ENCODE measurements at regions not wholly inside any gene's neighbourhood (a gene's known extent, or its start where the extent isn't known, plus 50 kb on each side); places are given as distances from the start of the nearest gene placed in this dataset.
A peak's percentile ranks its signal among the peaks of the same experiment; 100 is the strongest.

DNA sequence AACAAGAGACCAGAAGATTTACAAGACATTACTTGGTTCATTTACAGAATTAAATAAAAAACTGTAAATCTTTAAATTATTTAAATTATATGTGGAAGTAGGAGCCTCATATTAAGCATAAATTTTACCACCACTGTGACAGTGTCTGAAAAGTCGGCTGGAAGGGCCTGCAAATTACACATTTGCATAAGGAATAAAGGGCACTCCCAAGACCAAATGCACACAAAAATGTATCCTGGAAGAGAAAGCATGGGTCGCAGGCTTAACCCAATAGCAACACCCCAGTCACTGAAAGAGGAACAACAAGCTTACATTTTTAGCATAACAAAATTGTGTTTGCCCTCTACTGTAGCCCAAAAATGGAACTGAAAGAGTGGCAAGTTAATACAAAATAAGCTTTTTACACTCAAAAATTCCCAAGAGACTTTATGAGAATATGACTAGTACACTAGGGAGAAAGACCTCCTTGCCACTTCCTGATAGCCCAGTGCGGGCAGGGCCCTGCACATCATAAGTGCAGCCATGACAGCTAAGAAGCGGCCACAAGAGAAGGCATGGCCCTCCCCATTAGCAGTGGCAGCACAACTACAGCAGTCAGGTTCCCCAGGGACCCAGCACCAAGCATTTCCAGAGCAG is 482.0 kb downstream of the DTWD2 start (continued):
- TF ChIP-seq, protein P1, sequence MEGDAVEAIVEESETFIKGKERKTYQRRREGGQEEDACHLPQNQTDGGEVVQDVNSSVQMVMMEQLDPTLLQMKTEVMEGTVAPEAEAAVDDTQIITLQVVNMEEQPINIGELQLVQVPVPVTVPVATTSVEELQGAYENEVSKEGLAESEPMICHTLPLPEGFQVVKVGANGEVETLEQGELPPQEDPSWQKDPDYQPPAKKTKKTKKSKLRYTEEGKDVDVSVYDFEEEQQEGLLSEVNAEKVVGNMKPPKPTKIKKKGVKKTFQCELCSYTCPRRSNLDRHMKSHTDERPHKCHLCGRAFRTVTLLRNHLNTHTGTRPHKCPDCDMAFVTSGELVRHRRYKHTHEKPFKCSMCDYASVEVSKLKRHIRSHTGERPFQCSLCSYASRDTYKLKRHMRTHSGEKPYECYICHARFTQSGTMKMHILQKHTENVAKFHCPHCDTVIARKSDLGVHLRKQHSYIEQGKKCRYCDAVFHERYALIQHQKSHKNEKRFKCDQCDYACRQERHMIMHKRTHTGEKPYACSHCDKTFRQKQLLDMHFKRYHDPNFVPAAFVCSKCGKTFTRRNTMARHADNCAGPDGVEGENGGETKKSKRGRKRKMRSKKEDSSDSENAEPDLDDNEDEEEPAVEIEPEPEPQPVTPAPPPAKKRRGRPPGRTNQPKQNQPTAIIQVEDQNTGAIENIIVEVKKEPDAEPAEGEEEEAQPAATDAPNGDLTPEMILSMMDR (IDR thresholded peaks at IDR 0.05 in 2 of 3, conservative IDR thresholded peaks at IDR 0.05 in 1 of 3; ENCODE audit: control insufficient read depth in 2 of 3, extremely low read depth in 1 of 3, insufficient read depth in 1 of 3, low read depth in 3 of 3, low read length in 3 of 3), result no peak
- TF ChIP-seq FOS (IDR thresholded peaks at IDR 0.05; ENCODE audit: borderline replicate concordance, extremely low read depth, insufficient read length) (no peak), HCFC1 (IDR thresholded peaks at IDR 0.05; ENCODE audit: low read length) (no peak), STAT1 (conservative IDR thresholded peaks at IDR 0.05) (no peak), IKZF2 (IDR thresholded peaks at IDR 0.05) (peak; percentile 40; a peak in 2 of 4 replicates), RFX5 (IDR thresholded peaks at IDR 0.05; ENCODE audit: low read depth, low read length) (no peak), SREBF1 (IDR thresholded peaks at IDR 0.05; ENCODE audit: low read length) (no peak), MTA2 (IDR thresholded peaks at IDR 0.05; ENCODE audit: low read depth) (0 out of 2 replicates have a peak, but pooled peaks have one; percentile 39), ZNF24 (IDR thresholded peaks at IDR 0.05) (0 out of 2 replicates have a peak, but pooled peaks have one; percentile 20), ESRRA (IDR thresholded peaks at IDR 0.05; ENCODE audit: low read length) (no peak), SUZ12 (IDR thresholded peaks at IDR 0.05; ENCODE audit: unreplicated experiment) (no peak), NFXL1 (IDR thresholded peaks at IDR 0.05; ENCODE audit: borderline replicate concordance) (no peak), SMAD5 (IDR thresholded peaks at IDR 0.05; ENCODE audit: low read depth) (no peak), MEF2B (IDR thresholded peaks at IDR 0.05; ENCODE audit: partially characterized antibody, poor library complexity, severe bottlenecking) (peak; percentile 93), TBL1XR1 (IDR thresholded peaks at IDR 0.05; ENCODE audit: low read depth, low read length) (peak; percentile 44; the same call in 1 of the 2 replicates), ZNF384 (IDR thresholded peaks at IDR 0.05; ENCODE audit: borderline replicate concordance, low read depth, low read length) (no peak)
- TF ChIP-seq, protein P2, sequence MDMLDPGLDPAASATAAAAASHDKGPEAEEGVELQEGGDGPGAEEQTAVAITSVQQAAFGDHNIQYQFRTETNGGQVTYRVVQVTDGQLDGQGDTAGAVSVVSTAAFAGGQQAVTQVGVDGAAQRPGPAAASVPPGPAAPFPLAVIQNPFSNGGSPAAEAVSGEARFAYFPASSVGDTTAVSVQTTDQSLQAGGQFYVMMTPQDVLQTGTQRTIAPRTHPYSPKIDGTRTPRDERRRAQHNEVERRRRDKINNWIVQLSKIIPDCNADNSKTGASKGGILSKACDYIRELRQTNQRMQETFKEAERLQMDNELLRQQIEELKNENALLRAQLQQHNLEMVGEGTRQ (IDR thresholded peaks at IDR 0.05; ENCODE audit: borderline replicate concordance, low read depth, low read length), result peak; percentile 13
- TF ChIP-seq, protein P3, sequence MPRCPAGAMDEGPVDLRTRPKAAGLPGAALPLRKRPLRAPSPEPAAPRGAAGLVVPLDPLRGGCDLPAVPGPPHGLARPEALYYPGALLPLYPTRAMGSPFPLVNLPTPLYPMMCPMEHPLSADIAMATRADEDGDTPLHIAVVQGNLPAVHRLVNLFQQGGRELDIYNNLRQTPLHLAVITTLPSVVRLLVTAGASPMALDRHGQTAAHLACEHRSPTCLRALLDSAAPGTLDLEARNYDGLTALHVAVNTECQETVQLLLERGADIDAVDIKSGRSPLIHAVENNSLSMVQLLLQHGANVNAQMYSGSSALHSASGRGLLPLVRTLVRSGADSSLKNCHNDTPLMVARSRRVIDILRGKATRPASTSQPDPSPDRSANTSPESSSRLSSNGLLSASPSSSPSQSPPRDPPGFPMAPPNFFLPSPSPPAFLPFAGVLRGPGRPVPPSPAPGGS (IDR thresholded peaks at IDR 0.05; ENCODE audit: borderline replicate concordance, insufficient read depth, low read depth, low read length, poor library complexity, severe bottlenecking), result no peak
- TF ChIP-seq, protein P4, sequence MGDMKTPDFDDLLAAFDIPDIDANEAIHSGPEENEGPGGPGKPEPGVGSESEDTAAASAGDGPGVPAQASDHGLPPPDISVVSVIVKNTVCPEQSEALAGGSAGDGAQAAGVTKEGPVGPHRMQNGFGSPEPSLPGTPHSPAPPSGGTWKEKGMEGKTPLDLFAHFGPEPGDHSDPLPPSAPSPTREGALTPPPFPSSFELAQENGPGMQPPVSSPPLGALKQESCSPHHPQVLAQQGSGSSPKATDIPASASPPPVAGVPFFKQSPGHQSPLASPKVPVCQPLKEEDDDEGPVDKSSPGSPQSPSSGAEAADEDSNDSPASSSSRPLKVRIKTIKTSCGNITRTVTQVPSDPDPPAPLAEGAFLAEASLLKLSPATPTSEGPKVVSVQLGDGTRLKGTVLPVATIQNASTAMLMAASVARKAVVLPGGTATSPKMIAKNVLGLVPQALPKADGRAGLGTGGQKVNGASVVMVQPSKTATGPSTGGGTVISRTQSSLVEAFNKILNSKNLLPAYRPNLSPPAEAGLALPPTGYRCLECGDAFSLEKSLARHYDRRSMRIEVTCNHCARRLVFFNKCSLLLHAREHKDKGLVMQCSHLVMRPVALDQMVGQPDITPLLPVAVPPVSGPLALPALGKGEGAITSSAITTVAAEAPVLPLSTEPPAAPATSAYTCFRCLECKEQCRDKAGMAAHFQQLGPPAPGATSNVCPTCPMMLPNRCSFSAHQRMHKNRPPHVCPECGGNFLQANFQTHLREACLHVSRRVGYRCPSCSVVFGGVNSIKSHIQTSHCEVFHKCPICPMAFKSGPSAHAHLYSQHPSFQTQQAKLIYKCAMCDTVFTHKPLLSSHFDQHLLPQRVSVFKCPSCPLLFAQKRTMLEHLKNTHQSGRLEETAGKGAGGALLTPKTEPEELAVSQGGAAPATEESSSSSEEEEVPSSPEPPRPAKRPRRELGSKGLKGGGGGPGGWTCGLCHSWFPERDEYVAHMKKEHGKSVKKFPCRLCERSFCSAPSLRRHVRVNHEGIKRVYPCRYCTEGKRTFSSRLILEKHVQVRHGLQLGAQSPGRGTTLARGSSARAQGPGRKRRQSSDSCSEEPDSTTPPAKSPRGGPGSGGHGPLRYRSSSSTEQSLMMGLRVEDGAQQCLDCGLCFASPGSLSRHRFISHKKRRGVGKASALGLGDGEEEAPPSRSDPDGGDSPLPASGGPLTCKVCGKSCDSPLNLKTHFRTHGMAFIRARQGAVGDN (IDR thresholded peaks at IDR 0.05), result no peak

Measured in GM12878 (cell line).